GM12874 (cell line): ENCODE measurements at regions not wholly inside any gene's neighbourhood (a gene's known extent, or its start where the extent isn't known, plus 50 kb on each side); places are given as distances from the start of the nearest gene placed in this dataset.

Experiments
- CTCF ChIP-seq: IDR thresholded peaks from 2 replicates; pipeline ENCODE4 v1.5.1; 2011; ENCODE audit warnings: low read depth, mild to moderate bottlenecking, control low read depth, low read length, moderate library complexity; ENCODE audit not compliant: insufficient read depth

- TF ChIP-seq CTCF, result no peak
These were observed 238.3 kb upstream of the ESRRG start for GRCh38 chr1:216961516-216961915.

- TF ChIP-seq CTCF, result no peak
These were observed 237.5 kb upstream of the ESRRG start for GRCh38 chr1:216960716-216961115.

GRCh38 chr1:216958569-216958968, 235.3 kb upstream of the ESRRG start:
- TF ChIP-seq CTCF, result no peak

- no peak for TF ChIP-seq CTCF
These were observed 230.3 kb upstream of the ESRRG start for GRCh38 chr1:216953495-216953894.

- TF ChIP-seq CTCF, result no peak
These were observed 229.6 kb upstream of the ESRRG start for GRCh38 chr1:216952864-216953263.

- TF ChIP-seq CTCF, result no peak
These were observed 222.4 kb upstream of the ESRRG start for GRCh38 chr1:216945538-216946080.

GRCh38 chr1:216944864-216945510, 221.8 kb upstream of the ESRRG start:
- no peak for TF ChIP-seq CTCF

- no peak for TF ChIP-seq CTCF
These were observed 214.3 kb upstream of the ESRRG start for GRCh38 chr1:216937491-216937890.
